ENCODE measurements at regions not wholly inside any gene's neighbourhood (a gene's known extent, or its start where the extent isn't known, plus 50 kb on each side); places are given as distances from the start of the nearest gene placed in this dataset.
A peak's percentile ranks its signal among the peaks of the same experiment; 100 is the strongest.

GRCh38 chrX:69221239-69222102, 56.2 kb upstream of the PJA1 start:
- no peaks in the 10 kb centered on the region for H3K36me3 ChIP-seq
- peaks cover 0 to 6% of the 10 kb centered on the region in 2 donors for H3K4me1 ChIP-seq (ENCODE audit: control insufficient read depth in 1 of 2, low read depth in 2 of 2)
- ATAC-seq (ENCODE audit: insufficient number of reproducible peaks, low FRiP score, low read depth) (no peak), DNase-seq (ENCODE audit: low spot score) (no peak)
- no peaks in the 10 kb centered on the region for H3K9me3 ChIP-seq
- no peak overlapping the region for H3K4me3 ChIP-seq
- H3K27me3 ChIP-seq (replicated peaks; ENCODE audit: insufficient read depth) = no peaks in the 10 kb centered on the region
- H3K27ac ChIP-seq = no peak overlapping the region
- TF ChIP-seq, protein P1, sequence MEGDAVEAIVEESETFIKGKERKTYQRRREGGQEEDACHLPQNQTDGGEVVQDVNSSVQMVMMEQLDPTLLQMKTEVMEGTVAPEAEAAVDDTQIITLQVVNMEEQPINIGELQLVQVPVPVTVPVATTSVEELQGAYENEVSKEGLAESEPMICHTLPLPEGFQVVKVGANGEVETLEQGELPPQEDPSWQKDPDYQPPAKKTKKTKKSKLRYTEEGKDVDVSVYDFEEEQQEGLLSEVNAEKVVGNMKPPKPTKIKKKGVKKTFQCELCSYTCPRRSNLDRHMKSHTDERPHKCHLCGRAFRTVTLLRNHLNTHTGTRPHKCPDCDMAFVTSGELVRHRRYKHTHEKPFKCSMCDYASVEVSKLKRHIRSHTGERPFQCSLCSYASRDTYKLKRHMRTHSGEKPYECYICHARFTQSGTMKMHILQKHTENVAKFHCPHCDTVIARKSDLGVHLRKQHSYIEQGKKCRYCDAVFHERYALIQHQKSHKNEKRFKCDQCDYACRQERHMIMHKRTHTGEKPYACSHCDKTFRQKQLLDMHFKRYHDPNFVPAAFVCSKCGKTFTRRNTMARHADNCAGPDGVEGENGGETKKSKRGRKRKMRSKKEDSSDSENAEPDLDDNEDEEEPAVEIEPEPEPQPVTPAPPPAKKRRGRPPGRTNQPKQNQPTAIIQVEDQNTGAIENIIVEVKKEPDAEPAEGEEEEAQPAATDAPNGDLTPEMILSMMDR (IDR thresholded peaks at IDR 0.05) = no peak

- TF ChIP-seq, protein P1 (IDR thresholded peaks at IDR 0.05) = no peak
- Histone ChIP-seq H3K36me3 (no peaks in the 10 kb centered on the region), H3K4me3 (no peak overlapping the region), H3K27me3 (replicated peaks; ENCODE audit: insufficient read depth) (no peaks in the 10 kb centered on the region), H3K4me1 (ENCODE audit: control insufficient read depth in 1 of 2, low read depth in 2 of 2) (peaks cover 0 to 6% of the 10 kb centered on the region in 2 donors), H3K27ac (no peak overlapping the region), H3K9me3 (no peaks in the 10 kb centered on the region)
- DNase-seq (ENCODE audit: low spot score) = no peak
- ATAC-seq (ENCODE audit: insufficient number of reproducible peaks, low FRiP score, low read depth) = no peak
Measured at GRCh38 chrX:69218407-69218997, 53.2 kb upstream of the PJA1 start.

DNA sequence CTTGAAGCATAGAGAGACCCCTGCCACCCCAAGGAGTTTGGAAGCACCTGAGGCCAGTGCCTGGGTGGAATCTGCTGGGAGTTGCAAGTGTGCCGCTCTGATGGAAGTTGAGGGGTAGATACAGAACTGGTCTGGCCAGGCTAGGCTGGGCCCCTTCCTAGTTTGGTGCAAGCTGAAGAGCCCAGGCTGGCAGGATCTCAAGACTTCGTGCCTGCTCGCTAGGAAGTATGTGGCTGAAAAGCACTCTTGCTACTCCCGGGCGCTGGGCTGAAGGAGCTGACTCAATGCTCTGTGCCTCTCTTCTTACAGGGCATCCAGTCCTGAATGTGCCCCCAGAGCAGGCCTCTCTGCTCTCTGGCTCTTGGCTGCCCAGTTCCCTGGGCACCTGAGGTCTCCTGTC, 51.7 kb upstream of the PJA1 start:
- Histone ChIP-seq H3K27me3 (replicated peaks; ENCODE audit: insufficient read depth) (no peaks in the 10 kb centered on the region), H3K4me3 (no peak overlapping the region), H3K9me3 (no peaks in the 10 kb centered on the region), H3K4me1 (ENCODE audit: control insufficient read depth in 1 of 2, low read depth in 2 of 2) (peaks cover 0 to 6% of the 10 kb centered on the region in 2 donors), H3K36me3 (no peaks in the 10 kb centered on the region), H3K27ac (peak overlapping the region; percentile 26 to 47)
- ATAC-seq (ENCODE audit: insufficient number of reproducible peaks, low FRiP score, low read depth) (no peak), DNase-seq (ENCODE audit: low spot score) (no peak)
- TF ChIP-seq, protein P1 (IDR thresholded peaks at IDR 0.05) = no peak

DNA sequence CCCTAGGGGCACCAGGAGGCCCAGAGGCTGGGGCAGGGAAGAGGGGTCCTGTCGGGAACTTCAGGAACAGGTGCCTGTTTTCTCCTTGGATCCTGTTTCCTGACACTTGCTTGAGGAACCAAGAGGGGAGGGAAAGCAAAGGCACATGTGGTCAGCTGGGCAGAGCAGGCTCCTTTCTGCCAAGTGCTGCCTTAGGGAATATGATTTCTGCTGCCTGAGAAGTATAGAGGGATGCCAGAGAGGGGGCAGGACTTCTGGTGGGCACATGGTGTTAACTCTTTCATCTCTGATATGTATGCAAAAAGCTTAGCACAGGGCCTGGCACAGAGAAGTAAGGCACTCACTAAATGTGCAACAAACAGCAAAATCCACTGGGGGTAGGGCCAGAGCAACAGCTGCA, 51.2 kb upstream of the PJA1 start:
- ATAC-seq (ENCODE audit: insufficient number of reproducible peaks, low FRiP score, low read depth) (no peak), DNase-seq (ENCODE audit: low spot score) (no peak)
- peak overlapping the region; percentile 26 to 47 for H3K27ac ChIP-seq
- H3K36me3 ChIP-seq = no peaks in the 10 kb centered on the region
- H3K27me3 ChIP-seq (replicated peaks; ENCODE audit: insufficient read depth) = no peaks in the 10 kb centered on the region
- H3K9me3 ChIP-seq = no peaks in the 10 kb centered on the region
- H3K4me1 ChIP-seq (ENCODE audit: control insufficient read depth in 1 of 2, low read depth in 2 of 2) = peaks cover 0 to 6% of the 10 kb centered on the region in 2 donors
- TF ChIP-seq, protein P1 (IDR thresholded peaks at IDR 0.05) = no peak
- no peak overlapping the region for H3K4me3 ChIP-seq

GRCh38 chrX:69215161-69215875, 50.1 kb upstream of the PJA1 start:
- ATAC-seq (ENCODE audit: insufficient number of reproducible peaks, low FRiP score, low read depth) = no peak
- H3K27ac ChIP-seq = no peak overlapping the region
- DNase-seq (ENCODE audit: low spot score) = no peak
- H3K27me3 ChIP-seq (replicated peaks; ENCODE audit: insufficient read depth) = no peaks in the 10 kb centered on the region
- H3K9me3 ChIP-seq = no peaks in the 10 kb centered on the region
- TF ChIP-seq, protein P1 (IDR thresholded peaks at IDR 0.05) = no peak
- H3K36me3 ChIP-seq = no peaks in the 10 kb centered on the region
- peaks cover 0 to 6% of the 10 kb centered on the region in 2 donors for H3K4me1 ChIP-seq (ENCODE audit: control insufficient read depth in 1 of 2, low read depth in 2 of 2)
- no peak overlapping the region for H3K4me3 ChIP-seq

Measured in thoracic aorta (tissue), 2 donors.